Nephron (organoid): ENCODE measurements at regions not wholly inside any gene's neighbourhood (a gene's known extent, or its start where the extent isn't known, plus 50 kb on each side); places are given as distances from the start of the nearest gene placed in this dataset.

Experiments
- H3K27ac Mint-ChIP-seq, 3 experiments: 2 replicates each; pipeline ENCODE4 v1.8.0; 2020; ENCODE audit warnings: mixed read lengths in 3 of 3, mild to moderate bottlenecking in 2 of 3, moderate library complexity in 1 of 3
- H3K27me3 Mint-ChIP-seq: 2 replicates; pipeline ENCODE4 v1.8.0; 2021; ENCODE audit warnings: low read depth, mild to moderate bottlenecking, moderate library complexity, mixed read lengths
- H3K36me3 Mint-ChIP-seq: 2 replicates; pipeline ENCODE4 v1.8.0; 2020; ENCODE audit warnings: low read depth, mixed read lengths
- H3K4me1 Mint-ChIP-seq: 2 replicates; pipeline ENCODE4 v1.8.0; 2020; ENCODE audit warnings: mixed read lengths
- H3K4me3 Mint-ChIP-seq, 3 experiments: 2 replicates each; pipeline ENCODE4 v1.8.0; 2020; ENCODE audit warnings: mild to moderate bottlenecking in 3 of 3, mixed read lengths in 3 of 3, moderate library complexity in 2 of 3
- H3K9me3 Mint-ChIP-seq: 2 replicates; pipeline ENCODE4 v1.8.0; 2020; ENCODE audit warnings: mixed read lengths
- TF ChIP-seq, protein P1 (sequence below), 3 experiments: fragments of 200-600 bp; sonication (generic); IDR thresholded peaks; one replicate each; pipeline ENCODE4 v1.5.0; 2021; ENCODE audit warnings: antibody characterized with exemption in 3 of 3; ENCODE audit not compliant: unreplicated experiment in 3 of 3

DNA sequence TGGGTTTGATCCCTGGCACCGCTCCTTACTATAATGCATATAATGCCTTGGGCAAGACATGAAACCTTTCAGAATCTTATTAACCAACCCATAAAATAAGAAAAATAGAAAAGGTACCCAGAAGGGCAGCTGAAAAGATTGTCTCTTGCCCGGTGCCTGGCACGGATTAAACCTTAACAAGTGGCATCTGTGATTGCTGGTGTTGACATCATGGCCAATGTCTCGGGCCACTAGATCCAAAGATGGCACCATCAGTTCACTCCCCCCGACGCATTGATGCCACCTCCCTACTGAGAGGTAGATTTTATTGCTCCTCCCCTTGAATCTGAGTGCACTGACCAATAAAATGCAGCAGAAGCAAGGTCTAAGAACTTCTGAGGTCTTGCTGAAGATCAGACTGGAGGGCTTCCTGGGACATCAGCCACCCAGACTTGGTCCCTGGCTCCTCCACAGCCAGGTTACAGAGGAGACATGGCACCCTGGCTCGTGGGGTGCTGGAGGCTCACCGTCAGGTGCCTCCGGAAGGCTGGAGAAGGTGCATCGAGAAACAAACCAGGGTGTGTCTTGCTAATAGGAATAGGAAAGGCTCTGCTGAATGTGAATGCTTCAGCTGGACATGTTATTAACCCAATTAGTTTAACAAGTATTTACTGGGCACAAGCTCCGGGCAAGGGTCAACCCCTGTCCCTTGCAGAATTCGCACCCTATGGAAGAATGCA is 80.0 kb upstream of the COL5A1 start:
- peaks cover 20% of the 10 kb centered on the region for H3K9me3 Mint-ChIP-seq
- no peaks in the 10 kb centered on the region for H3K27me3 Mint-ChIP-seq
- TF ChIP-seq, protein P1, sequence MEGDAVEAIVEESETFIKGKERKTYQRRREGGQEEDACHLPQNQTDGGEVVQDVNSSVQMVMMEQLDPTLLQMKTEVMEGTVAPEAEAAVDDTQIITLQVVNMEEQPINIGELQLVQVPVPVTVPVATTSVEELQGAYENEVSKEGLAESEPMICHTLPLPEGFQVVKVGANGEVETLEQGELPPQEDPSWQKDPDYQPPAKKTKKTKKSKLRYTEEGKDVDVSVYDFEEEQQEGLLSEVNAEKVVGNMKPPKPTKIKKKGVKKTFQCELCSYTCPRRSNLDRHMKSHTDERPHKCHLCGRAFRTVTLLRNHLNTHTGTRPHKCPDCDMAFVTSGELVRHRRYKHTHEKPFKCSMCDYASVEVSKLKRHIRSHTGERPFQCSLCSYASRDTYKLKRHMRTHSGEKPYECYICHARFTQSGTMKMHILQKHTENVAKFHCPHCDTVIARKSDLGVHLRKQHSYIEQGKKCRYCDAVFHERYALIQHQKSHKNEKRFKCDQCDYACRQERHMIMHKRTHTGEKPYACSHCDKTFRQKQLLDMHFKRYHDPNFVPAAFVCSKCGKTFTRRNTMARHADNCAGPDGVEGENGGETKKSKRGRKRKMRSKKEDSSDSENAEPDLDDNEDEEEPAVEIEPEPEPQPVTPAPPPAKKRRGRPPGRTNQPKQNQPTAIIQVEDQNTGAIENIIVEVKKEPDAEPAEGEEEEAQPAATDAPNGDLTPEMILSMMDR (IDR thresholded peaks at IDR 0.05; ENCODE audit: unreplicated experiment in 3 of 3), result no peak
- no peak overlapping the region for H3K4me3 Mint-ChIP-seq
- H3K36me3 Mint-ChIP-seq, result no peaks in the 10 kb centered on the region
- peaks cover 8% of the 10 kb centered on the region for H3K4me1 Mint-ChIP-seq
- no peak overlapping the region for H3K27ac Mint-ChIP-seq

DNA sequence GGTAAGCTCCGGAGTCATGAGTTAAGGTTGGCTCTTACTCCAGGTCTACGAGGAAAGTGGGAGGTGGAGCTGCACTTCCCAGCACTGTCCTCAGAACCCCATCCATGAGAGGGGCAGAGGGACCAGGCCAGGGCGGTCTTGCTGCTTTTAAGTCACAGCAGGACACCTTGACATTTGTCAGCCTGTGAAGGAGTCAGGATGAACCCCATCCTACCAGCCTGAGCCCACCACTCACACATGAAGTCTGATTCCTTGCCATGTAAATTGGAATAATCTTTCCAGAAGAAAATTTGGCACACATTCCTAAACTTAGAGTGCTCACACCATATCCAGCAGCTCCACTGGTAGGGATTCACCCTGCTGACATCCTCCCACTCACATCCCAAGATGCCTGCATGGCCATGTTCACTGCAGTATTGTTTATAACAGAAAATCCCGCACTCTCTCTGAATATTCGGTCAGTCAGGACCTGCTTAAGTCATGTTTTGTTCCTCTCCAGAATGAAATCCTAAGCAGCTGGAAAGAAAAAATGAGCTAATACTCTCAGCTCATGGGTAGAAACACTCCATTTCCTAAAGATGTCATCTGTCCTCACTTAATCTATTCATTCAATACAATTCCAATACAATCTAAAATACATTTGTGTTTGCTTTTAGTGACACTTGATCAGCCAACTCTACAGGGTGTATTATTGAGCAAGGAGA is 79.3 kb upstream of the COL5A1 start:
- Mint-ChIP-seq H3K27ac (no peak overlapping the region), H3K27me3 (no peaks in the 10 kb centered on the region), H3K36me3 (no peaks in the 10 kb centered on the region), H3K4me3 (no peak overlapping the region), H3K4me1 (peaks cover 1% of the 10 kb centered on the region), H3K9me3 (peaks cover 20% of the 10 kb centered on the region)
- TF ChIP-seq, protein P1 (IDR thresholded peaks at IDR 0.05; ENCODE audit: unreplicated experiment in 3 of 3), result no peak

DNA sequence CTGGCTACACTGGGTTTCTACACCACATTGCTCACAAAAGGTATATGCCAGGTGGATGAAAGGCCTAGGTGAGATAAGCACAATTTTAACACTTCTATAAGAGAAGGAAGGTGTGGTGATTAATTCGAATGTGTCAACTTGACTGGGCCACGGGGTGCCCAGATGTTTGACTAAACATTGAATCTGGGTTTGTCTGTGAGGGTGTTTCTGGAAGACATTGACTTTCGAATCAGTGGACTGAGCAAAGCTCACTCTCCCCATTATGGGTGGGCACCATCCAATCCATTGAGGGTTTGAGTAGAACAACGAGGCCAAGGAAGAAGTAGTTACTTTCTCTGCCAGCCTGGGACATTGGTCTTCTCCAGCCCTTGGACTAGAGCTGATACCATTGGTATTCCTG is 78.2 kb upstream of the COL5A1 start:
- Mint-ChIP-seq H3K9me3 (peaks cover 24% of the 10 kb centered on the region), H3K4me3 (no peak overlapping the region), H3K4me1 (no peaks in the 10 kb centered on the region), H3K27ac (no peak overlapping the region), H3K36me3 (no peaks in the 10 kb centered on the region), H3K27me3 (no peaks in the 10 kb centered on the region)
- TF ChIP-seq, protein P1 (IDR thresholded peaks at IDR 0.05; ENCODE audit: unreplicated experiment in 3 of 3), result no peak

DNA sequence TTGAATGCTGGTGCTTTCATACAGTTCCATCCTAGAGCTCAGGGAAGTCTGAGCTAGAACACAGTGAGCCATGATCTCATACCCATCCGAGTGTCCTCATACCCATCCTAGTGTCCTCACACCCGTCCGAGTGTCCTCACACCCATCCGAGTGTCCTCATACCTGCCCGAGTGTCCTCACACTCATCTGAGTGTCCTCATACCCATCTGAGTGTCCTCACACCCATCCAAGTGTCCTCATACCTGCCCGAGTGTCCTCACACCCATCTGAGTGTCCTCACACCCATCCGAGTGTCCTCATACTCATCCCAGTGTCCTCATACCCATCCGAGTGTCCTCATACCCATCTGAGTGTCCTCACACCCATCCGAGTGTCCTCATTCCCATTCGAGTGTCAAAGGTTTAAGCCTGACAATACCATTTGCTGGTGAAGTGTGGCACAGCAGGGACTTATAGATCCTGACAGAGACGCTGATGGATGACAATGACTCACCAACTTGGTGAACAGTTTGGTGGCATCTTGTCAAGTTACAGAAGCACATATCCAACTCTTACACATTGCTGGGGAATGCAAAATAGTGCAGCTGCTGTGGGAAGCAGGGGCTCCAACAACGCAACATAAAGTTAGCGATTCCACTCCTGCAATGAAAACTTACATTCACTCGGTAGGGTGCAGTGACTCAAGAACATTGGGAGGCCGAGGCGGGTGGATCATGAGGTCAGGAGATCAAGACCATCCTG is 77.0 kb upstream of the COL5A1 start:
- peaks cover 8% of the 10 kb centered on the region for H3K4me1 Mint-ChIP-seq
- peaks cover 24% of the 10 kb centered on the region for H3K9me3 Mint-ChIP-seq
- TF ChIP-seq, protein P1 (IDR thresholded peaks at IDR 0.05; ENCODE audit: unreplicated experiment in 3 of 3), result no peak
- no peaks in the 10 kb centered on the region for H3K27me3 Mint-ChIP-seq
- no peak overlapping the region for H3K4me3 Mint-ChIP-seq
- H3K36me3 Mint-ChIP-seq, result no peaks in the 10 kb centered on the region
- no peak overlapping the region for H3K27ac Mint-ChIP-seq

DNA sequence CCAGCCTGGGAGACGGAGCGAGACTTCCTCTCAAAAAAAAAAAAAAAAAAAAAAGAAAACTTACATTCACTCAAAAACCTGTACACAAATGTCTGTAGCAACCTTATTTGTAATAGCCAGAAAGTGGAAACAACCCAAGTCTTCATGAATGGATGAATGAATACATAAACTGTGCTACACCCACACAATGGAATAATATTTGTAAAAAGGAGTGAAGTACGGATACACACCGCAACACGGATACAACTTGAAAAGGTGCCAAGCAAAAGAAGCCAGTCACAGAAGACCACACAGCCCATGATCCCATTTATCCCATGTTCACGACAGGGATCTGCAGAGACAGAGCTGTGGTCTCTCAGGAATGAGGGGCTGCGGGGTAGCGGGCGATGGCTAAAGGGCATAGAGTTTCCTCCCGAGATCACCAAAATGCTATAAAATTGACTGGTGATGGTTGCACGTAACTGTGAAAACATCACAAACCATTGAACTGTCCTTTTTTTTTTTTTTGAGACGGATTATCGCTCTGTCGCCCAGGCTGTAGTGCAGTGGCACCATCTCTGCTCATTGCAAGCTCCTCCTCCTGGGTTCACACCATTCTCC is 76.2 kb upstream of the COL5A1 start:
- no peak overlapping the region for H3K4me3 Mint-ChIP-seq
- H3K4me1 Mint-ChIP-seq, result peaks cover 13% of the 10 kb centered on the region
- peaks cover 24% of the 10 kb centered on the region for H3K9me3 Mint-ChIP-seq
- no peaks in the 10 kb centered on the region for H3K27me3 Mint-ChIP-seq
- no peak overlapping the region for H3K27ac Mint-ChIP-seq
- TF ChIP-seq, protein P1 (IDR thresholded peaks at IDR 0.05; ENCODE audit: unreplicated experiment in 3 of 3), result no peak
- H3K36me3 Mint-ChIP-seq, result no peaks in the 10 kb centered on the region
